Lung (tissue), 11 donors: ENCODE measurements at regions not wholly inside any gene's neighbourhood (a gene's known extent, or its start where the extent isn't known, plus 50 kb on each side); places are given as distances from the start of the nearest gene placed in this dataset.

Source experiments
- ATAC-seq: fragments of 200-7000 bp; cut with Tn5 transposase; one replicate; pipeline ENCODE4 v1.9.1; 2020; ENCODE audit warnings: moderate number of reproducible peaks; ENCODE audit not compliant: insufficient read depth, low FRiP score
- DNase-seq, 3 donors: peaks; one replicate each; pipeline ENCODE4 v3.0.0-alpha.2; 2013 to 2017
- H3K27ac ChIP-seq, 2 donors: one replicate each; pipeline ENCODE4 v1.5.1; 2013; ENCODE audit warnings: mild to moderate bottlenecking in 2 of 2, moderate library complexity in 2 of 2, control low read depth in 1 of 2, inconsistent platforms in 1 of 2, low read depth in 1 of 2, low read length in 1 of 2
- H3K27me3 ChIP-seq, 3 donors: one replicate each; pipeline ENCODE4 v1.5.1; 2013; ENCODE audit warnings: low read length in 2 of 3; ENCODE audit not compliant: control insufficient read depth in 3 of 3, insufficient read depth in 3 of 3
- H3K36me3 ChIP-seq, 4 donors: one replicate each; pipeline ENCODE4 v1.5.1; 2013; ENCODE audit warnings: low read length in 4 of 4, mild to moderate bottlenecking in 1 of 4, moderate library complexity in 1 of 4; ENCODE audit not compliant: control insufficient read depth in 4 of 4, insufficient read depth in 4 of 4
- H3K4me1 ChIP-seq, 5 donors: one replicate each; pipeline ENCODE4 v1.5.1; 2013; ENCODE audit warnings: low read length in 5 of 5, mild to moderate bottlenecking in 2 of 5, moderate library complexity in 1 of 5; ENCODE audit not compliant: control insufficient read depth in 5 of 5, insufficient read depth in 5 of 5
- H3K4me3 ChIP-seq: one replicate; pipeline ENCODE4 v1.5.1; 2013; ENCODE audit warnings: mild to moderate bottlenecking, control low read depth, moderate library complexity
- H3K9ac ChIP-seq, 2 donors: one replicate each; pipeline ENCODE4 v1.5.1; 2013; ENCODE audit warnings: low read length in 2 of 2, control low read depth in 1 of 2; ENCODE audit not compliant: insufficient read depth in 1 of 2
- H3K9me3 ChIP-seq, 4 donors: one replicate each; pipeline ENCODE4 v1.5.1; 2013; ENCODE audit warnings: low read length in 3 of 4, mild to moderate bottlenecking in 1 of 4, moderate library complexity in 1 of 4; ENCODE audit not compliant: control insufficient read depth in 4 of 4, insufficient read depth in 3 of 4
- CTCF ChIP-seq: IDR thresholded peaks from 2 replicates; pipeline ENCODE4 v1.5.1; 2012; ENCODE audit warnings: mild to moderate bottlenecking; ENCODE audit errors: control extremely low read depth, extremely low read depth
- WGBS, 2 donors: extraction: QIAGEN DNeasy Blood & Tissue Kit; methylation state at CpG; one replicate each; pipeline ENCODE4 v1.1.7; 2013; 5-methylcytosine and 5-hydroxymethylcytosine counted together
- donor health status: control.
- donor health status: control.
- donor health status: Bipolar disorder and iron deficiency.
- donor health status: healthy.
- donor health status: DM: yes; HTN: yes; CAD: no.

- no peak for DNase-seq
- no peak overlapping the region for H3K27ac ChIP-seq
- H3K36me3 ChIP-seq = no peaks in the 10 kb centered on the region
- WGBS, 2 donors = 84% methylated on average over 9 of the region's 9 CpGs
- peaks cover 0 to 11% (median 0%) of the 10 kb centered on the region in 3 donors for H3K27me3 ChIP-seq
- H3K4me1 ChIP-seq = peaks cover 0 to 2% (median 0%) of the 10 kb centered on the region in 5 donors
- no peaks in the 10 kb centered on the region for H3K9me3 ChIP-seq
- no peak for TF ChIP-seq CTCF
- H3K9ac ChIP-seq = no peak overlapping the region
- no peak overlapping the region for H3K4me3 ChIP-seq
- no peak for ATAC-seq
Measured at GRCh38 chr20:57055345-57055744, 211.1 kb downstream of the BMP7 start.

- no peak for TF ChIP-seq CTCF
- Histone ChIP-seq H3K9ac (no peak overlapping the region), H3K27me3 (peaks cover 0 to 11% (median 3%) of the 10 kb centered on the region in 3 donors), H3K9me3 (no peaks in the 10 kb centered on the region), H3K4me1 (peaks cover 0 to 2% (median 0%) of the 10 kb centered on the region in 5 donors), H3K27ac (no peak overlapping the region), H3K36me3 (no peaks in the 10 kb centered on the region), H3K4me3 (no peak overlapping the region)
- WGBS, 2 donors = 88% methylated on average over 5 of the region's 5 CpGs
- ATAC-seq (no peak), DNase-seq (no peak)
Measured at GRCh38 chr20:57056651-57057050, 209.8 kb downstream of the BMP7 start.

DNA sequence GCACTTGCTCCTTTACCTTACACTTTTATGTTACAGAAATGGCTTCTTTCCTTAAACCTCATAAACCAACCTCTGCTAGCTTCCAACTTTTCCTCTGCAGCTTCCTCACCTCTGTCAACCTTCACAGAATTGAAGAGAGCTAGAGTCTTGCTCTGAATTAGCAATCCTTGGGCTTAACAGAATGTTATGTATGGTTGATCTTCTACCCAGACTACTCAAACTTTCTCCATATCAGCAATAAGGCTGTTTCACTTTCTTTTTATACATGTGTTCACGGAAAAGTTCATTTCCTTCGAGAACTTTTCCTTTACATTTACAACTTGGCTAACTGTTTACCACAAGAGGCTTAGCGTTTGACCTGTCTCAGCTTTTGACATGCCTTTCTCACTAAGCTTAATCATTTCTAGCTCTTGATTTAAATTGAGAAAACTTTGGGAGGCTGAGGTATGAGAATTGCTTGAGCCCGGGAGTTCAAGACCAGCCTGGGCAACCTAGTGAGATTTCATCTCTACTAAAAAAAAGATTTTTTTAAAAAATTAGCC is 207.3 kb downstream of the BMP7 start:
- Histone ChIP-seq H3K9me3 (no peaks in the 10 kb centered on the region), H3K27me3 (peaks cover 0 to 11% (median 3%) of the 10 kb centered on the region in 3 donors), H3K27ac (no peak overlapping the region), H3K4me1 (peaks cover 0 to 2% (median 0%) of the 10 kb centered on the region in 5 donors), H3K36me3 (no peaks in the 10 kb centered on the region), H3K9ac (no peak overlapping the region), H3K4me3 (no peak overlapping the region)
- DNase-seq (no peak), ATAC-seq (no peak)
- no peak for TF ChIP-seq CTCF
- 59 to 74% methylated on average over 4 of the region's 4 CpGs for WGBS, 2 donors
